ENCODE measurements at regions not wholly inside any gene's neighbourhood (a gene's known extent, or its start where the extent isn't known, plus 50 kb on each side); places are given as distances from the start of the nearest gene placed in this dataset.

DNA sequence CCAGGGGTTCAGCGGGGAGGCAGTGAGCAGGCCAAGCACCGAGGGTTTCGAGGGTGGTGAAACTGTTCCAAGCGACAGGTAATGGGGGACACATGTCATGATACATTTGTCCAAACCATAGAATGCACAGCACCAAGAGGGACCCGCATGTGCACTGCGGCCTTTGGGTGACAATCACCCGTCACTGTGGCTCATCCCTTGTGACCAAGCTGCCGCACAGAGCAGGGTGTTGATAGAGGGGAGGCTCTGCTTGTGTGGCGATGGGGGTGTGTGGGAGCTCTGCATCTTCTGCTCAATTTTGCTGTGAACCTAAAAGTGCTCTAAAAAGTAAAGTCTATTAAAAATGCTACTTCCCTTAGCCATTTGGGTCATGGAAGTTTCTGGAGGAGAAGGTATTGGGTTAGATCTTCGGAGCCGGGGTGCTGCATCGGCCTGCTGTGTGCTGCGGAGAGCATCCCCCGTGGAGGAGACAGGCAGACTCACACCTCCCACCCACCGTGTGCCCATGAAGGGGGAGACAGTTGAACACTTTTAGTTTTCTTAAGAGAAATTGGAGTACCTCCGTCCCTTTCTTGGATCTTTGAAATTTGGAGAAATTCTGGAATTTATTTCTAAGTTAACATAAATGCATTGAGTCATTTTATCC lies 280.4 kb upstream of the IRX2 start:
- DNase-seq: no peak

DNA sequence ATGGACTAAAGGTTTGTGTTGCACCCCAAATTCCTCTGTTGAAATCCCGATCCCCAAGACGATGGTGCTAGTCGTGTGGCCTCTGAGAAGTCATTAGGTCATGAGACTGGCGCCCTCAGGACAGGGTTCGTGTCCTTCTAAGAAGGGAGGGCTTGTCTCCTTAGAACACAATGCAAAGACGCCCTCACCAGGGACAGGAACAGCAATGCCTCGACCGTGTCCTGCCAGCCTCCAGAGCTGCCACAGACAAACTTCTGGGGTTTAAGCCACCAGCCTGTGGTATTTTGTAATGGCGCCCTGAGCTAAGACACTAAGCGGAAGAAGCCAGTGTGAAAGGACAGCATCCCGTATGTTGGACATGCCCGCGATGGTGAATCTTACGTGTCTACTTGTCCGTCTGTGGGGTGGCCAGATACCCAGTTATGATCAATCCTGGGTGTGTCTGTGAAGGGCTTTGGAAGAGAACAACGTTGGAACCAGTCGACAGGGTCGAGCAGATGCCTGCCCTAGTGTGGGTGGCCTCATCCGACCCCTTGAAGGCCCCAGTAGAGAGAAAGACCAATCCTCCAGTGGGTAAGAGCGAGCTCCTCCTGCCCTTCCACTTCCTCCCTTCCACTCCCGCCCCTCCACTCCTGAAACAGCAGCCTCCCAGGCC lies 279.2 kb upstream of the IRX2 start:
- DNase-seq: no peak

DNA sequence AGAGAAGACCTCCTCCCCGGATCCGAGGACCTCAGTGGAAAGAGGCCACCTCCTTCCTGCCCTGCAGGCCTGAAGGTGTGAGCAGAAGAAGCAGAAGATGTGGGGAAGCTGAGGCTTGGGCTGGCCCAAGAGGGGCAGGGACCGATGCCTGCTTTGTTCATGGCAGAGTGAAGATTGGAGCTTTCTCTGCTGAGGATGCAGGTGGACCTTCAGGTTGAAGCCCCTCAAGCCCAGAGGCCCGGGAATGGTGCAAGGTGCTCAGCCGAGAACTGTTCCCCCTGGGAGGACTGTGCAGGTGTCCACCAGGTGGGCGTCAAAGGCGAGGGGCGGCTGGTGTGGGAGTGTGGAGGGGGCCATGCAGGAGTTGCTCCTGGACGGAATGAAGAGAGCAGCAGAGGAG lies 277.9 kb upstream of the IRX2 start:
- DNase-seq: no peak

DNA sequence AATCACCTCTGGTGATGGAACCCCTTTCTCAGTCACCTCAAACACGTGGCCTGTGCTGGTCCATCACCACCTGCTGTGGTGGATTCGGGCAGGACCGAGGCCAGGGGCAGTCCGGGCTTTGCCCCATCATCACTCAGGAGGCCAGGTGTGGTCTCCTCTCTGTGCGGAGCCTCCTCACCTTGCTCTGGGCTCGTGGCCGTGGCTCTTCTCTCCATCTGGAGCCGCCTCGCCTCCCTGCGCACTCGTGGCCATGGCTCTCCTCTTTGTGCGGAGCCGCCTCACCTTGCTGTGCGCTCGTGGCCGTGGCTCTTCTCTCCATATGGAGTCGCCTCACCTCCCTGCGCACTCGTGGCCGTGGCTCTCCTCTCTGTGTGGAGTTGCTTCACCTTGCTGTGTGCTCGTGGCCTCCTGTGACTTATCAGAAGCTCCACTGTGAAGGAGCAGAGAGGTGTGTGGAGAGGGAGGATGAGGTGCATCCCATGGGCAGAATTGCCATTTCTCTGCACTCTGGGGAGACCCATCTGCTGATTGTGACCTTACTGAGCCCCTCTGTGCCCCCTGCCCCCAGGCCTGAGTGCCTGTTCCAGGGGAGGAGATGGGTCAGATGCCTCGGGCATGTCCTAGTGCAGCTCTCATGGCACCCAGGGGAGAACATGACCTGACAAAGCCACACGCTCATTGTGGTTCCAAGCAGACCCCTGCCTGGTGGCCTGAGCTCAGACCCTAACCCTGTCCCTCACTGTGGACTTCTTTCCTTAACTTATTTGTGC lies 276.6 kb upstream of the IRX2 start:
- DNase-seq: no peak

DNA sequence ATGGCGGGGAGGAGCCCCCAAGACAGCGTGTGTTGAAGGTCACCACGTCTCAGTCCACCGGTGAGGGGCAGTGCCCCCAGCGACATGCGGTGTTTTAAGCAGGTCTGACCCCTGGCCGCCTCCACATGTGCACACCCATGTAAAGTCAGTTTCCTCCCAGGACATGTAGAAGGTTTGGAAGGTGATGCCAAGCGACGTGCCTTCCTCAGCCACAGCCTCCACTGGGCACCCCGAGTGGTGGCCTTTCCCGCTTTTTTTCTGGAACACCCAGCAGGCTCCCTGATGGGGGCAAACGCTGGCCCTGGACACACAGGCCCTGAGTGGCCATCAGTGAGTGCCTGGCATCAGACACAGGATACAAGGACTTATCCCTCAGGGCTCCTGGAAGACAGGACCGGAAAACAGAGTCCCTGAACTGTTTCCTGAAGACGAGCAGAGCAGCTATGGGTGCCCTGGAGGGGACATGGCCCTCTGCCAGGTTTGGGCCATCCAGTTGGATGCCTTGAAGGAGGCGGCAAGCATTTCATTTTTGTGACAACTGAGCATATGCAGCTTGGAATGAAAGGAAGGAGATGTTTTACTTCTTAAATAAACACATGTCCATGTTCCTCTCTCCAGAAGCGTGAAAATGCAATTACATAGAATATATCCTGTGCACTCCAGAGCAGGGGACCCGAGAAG lies 275.8 kb upstream of the IRX2 start:
- no peak for DNase-seq

DNA sequence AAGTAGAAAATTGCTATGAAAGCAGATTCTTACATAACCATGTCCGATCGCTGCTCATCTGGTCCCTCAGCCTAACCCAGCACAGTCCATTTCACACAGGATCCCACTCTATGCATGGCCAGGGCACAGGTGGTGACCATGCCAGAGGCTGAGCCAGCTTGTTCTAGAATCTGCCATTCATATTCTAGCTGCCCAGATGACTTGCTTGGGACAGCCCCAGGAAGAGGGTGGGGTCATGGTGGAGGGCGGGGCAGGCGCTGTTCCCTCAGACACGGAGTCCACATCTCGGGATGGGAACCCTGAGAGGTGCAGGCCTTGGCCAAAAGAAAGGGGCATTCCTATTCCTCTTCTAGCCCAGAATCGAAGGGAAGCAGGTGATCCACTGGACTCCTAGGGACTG lies 275.2 kb upstream of the IRX2 start:
- no peak for DNase-seq

DNA sequence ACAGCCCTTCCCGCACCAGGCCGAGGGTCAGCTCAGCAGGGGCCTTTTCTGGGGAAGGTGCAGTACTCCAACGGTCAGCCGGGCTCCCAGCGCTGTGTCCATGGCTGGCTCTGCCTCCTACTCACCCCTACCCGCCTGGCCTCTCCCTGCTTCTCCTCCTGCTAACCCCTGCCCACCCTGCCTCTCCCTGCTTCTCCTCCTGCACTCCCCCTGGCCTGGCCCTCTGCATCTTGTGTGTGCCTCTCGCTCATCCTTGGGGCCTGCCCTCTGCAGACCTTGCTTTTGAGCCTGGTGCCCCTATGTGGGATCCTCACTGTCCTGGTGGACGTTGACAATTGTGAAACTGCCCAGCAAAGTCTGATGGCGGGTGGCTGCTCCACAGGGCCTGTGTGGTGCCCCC lies 274.6 kb upstream of the IRX2 start:
- DNase-seq: no peak

DNA sequence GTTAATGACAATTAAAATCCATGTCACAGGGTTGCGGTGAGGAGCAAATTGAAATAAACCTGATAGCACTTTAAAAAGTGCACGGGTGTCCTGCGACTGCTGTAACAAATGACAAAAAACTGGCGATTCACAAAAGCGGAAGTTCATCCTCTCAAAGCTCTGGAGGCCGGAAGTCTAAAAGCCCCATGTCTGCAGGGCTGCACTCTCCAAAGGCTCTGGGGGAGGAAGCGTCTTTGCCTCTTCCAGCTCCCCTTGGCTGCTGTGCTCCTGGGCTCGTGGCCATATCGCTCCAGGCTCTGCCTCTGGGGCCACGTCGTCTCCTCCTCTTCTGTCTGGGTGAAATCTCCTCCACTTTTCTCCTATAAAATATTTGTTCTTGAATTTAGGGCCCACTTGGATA lies 273.9 kb upstream of the IRX2 start:
- DNase-seq: no peak

DNA sequence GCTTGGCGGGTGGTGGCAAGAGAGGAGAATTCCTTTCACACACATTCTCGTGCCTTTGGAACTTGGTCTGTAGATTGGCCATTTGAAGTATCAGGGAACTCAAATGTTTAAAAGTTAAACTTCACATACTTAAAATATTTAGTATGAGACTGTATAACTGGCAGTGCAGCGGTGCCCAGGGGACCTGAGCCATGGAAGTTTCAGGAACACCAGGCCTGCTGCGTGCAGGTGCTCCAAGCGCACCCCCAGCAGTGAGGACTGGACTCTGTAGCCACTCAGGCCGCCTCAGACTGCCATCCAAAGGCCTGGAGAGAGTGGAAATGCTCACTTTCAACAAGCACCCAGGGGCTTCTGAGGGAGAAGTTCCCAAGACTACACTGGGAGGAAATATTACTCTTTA lies 273.5 kb upstream of the IRX2 start:
- DNase-seq: no peak

DNA sequence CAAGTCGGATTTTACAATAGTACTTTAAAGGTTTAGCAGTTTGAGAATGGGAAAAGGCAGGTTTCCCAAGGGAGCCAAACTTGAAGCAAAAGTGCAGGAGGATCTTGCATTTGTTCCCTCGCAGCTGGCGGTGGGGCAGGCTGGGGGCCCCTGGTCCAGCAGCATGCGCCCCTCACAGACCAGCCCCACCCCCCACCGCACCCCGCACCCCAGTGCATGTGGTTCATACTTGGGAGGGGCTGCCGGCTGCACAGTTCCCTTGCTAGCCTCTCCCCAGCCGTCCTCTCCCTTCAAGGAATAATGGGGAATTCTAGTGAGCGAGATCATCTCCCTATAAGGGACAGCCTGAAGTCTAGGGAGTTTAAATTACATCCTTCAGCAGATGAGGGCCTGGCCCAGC lies 273.1 kb upstream of the IRX2 start:
- no peak for DNase-seq

DNA sequence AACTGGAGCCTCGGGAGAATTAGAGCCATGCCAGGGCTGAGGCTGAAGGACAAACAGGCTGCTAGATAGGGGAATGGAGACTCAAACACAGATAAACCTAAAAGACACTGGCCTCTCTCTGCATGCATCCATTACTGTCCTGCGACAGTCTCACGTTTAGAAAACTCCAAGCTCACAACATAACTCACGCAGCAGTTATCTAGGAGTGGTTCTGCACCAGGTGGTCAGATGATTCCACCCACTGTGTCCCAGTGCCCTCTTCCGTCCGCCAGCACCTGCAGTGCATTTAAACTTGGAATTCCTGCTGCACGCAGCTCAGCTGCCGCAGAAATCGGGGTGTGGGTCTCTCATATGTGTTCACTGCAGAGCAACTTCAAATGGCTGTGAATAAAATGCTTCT lies 272.6 kb upstream of the IRX2 start:
- DNase-seq: no peak

DNA sequence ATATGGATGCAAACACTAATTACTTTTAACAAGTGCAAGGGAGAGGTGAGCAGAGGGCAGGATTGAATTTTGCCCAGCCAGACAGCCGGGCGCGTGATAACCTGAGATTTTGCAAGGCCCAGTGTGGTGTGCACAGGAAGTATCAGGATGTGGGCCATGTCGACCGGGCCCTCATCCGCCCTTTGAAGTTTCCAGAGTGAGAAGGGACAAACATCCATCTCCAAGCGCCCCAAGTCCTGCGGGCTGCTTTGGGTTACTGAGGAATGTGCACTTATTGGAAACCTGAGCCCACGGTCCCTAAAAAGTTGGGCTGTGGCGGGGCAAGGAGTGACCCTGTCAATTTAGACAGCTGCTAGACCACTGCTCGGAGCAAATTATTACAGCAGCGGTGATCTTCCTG lies 272.2 kb upstream of the IRX2 start:
- DNase-seq: no peak

DNA sequence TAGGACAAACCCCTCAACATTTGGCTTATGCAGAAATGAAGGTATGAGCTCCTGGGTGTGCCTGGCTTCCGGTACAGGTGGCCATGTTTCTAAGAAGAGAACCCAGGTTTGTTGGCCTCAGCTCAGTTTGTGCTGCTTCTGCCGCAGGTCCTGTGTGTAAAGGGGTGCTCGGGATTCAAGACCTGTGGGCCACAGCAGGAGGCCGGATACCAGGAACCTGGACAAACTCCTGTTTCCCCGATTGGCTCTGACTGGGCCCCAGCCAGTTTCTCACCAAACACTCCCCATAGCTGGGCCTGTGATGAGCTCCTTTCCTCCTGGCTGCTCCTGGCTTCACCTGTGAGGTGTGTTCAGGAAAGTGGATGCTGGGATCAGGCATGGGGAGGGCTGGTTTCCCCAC lies 271.2 kb upstream of the IRX2 start:
- DNase-seq: no peak

DNA sequence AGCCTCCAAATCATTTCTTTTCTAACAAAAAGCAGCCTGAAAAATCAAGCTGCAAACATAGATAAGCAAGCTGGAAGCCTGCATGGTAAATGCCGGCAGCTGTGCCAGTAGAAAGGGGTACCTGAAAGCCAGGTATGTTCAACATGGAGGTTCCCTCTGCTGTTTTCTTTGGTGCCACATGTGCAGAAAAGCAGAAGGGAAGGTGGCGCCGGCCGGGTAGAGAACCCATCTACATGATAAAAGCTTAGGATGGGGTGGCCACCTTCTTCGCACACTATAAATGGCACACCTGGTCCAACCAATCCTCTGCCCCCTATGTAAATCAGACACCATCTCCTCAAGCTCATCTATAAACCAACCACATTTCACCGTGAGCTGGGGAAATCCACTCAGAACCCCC lies 268.9 kb upstream of the IRX2 start:
- no peak for DNase-seq

DNA sequence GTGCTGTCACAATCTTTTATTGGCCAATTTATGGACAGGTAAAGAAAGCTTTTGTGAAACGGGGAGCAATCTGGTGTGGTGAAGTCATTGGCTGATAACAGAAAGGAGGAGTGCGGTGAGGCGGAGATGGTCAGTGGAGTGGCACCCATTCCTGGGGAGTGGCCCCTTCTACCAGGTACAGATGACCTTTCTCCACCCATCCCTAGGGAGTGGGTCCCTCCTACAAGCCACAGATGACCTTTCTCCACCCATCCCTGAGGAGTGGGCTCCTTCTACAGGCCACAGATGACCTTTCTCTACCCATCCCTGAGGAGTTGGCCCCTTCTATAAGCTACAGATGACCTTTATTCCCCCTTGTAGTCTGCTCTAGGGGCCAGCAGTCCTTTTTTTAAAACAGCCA lies 267.6 kb upstream of the IRX2 start:
- DNase-seq: no peak

DNA sequence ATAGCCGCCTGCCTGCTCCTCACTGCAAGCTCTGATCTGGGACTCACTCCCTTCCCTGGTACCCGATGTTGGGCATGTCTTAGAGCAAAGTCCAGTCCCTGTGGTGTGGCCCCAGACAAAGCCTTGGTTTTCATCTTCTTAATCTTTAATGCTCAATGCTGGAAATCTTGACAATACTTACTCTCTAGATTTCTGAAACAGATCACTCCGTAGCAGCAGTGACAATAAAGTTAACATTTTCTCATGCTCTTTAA lies 260.2 kb upstream of the IRX2 start:
- DNase-seq: no peak

DNA sequence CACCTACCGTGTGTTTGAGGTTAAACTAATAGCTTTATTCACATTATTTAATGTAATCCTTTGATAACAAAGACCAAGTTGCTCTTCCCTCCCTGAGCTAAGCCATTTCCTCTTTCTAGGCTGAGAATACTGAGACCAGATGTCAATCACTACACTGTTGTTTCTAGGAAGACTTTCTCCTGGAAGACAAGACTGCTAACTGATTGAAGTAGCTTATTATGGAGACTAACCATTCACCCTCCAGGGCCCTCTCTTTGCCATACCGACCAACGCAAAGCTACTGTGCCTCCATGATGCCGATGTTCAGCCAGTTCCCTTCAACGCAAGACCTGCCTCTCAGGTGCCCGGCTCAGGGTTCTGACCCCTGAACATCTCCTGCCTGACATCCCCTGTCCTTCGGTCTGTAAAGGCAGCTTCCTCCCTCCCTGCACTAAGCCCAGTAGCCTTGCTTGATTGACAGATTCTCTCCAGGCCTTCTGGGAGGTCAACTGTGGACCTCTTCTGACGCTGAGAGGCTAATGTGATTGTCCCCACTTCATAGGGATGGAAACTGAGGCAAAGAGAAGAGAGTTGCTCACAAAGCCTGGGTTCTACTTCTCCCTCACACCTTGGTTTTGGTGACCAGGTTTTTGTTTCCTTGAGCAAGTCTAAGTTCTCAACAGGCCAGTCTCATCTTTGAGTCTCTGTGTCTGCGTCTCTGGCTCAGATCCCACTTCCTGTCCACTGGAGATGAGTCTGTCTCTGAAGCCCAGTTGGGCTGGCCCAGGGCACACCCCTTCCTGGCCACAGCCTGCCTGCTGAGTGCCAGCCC lies 259.7 kb upstream of the IRX2 start:
- no peak for DNase-seq

DNA sequence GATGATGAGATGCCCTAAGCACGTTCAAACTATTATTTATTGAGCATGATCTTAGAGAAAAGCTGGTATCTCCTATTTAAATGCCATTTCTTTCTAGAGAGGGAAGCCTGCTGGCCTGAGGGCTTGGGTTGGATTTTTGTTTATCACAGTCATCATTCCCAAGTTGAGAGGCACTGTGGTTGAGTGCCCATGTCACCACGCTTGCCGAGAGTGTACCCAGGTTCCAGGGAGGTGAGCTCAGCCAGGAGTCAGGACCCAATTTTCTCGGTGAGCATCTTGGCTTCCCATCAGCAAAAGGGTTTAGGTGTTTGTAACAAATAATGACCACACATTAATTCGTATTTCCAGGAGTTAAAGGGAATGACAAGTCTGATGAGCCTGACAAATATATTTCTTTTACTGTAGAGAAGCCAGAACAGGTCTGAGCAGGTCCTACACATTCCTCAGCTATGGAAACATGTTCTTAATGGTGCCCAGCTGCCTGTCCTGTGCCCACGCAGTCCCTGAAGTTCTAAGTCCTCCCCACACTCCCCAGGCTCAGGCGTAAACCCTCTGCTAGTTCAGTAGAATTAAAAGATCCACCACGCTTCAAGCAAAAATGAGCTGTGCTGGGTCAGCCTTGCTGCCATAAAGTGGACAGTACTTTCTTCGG lies 258.9 kb upstream of the IRX2 start:
- DNase-seq: no peak

DNA sequence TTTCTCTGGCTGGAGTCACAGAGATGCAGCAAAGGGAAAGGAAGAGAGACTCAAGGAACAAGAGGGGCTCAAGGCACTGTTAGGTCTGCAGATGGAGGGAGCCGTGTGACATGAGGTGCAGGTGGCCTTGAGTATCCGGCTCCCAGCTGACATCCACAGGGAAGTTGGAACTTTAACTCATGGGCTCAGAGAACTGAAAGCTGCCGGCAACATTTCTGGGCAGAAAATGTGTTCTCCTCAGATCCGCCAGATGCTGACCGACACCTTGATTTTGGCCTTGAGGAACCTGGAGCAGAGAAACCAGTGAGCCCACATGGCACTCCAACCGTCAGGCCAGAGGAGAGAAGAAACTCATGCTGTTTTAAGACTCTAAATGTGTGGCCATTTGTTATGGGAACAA lies 258.1 kb upstream of the IRX2 start:
- no peak for DNase-seq

DNA sequence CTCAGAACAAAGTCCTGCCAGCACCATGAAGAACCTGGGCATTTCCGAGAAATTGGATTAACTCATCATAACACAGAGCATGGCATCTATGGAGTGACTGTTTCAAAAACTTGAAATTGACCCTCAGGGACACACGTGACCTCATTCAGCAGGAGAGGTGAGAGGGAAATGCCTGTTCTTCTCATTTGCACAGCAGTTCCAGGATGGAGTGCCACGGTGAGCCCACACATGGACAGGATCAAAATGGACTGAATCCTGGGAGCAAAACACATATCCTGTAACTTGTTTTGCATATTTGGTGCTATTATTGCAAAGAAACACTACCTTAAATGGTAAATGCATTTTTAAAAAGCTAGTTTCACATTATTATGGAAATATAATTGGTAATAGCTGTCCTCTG lies 256.1 kb upstream of the IRX2 start:
- no peak for DNase-seq

DNA sequence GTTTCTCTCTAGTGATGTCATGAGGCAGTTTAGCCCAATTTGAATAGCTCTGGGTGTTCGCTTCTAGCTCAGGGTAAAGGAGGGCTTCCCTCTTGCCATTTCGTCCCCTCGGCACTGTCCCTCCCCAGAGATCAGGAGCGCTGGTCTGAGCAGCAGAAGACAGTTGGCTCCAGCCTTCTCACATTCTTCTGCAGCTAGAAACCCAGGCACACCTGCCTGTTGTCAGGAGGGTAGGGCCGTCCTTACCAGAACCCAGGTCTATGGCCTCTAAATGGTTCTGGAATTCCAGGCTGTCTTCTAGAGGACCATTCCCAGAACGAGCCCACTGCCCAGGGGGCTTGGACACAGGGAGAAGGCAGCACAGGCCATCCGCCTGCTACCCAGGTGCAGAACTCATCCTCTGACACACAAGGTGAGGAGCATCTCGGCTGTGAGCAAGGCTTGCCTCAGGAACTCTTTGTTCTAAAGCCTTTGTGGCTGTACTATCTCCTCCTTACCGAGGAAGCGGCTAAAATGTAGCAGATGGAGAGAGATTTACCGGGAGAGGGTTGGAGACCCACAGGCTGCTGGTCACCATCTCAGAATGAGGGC lies 255.6 kb upstream of the IRX2 start:
- DNase-seq: no peak

DNA sequence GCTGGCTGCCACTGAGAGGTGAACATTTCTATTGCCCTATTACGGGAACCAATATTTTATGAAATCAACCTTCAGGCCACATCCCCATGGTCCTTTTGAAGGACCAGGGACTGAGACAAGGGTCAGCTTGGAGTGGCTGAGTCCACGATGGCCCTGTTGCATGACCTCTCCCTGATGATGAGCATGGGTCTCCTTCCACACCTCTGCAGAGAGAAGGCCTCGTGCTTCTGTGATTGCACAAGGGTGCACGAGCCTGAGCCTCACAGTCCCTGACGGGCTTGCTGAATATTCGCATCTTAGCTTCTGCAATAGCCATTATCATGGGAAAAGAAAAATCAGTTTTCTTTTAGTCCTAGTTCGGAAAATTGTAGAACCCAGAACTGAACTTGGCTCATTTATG lies 255.0 kb upstream of the IRX2 start:
- no peak for DNase-seq

Data from fibroblast of skin of right biceps (primary cell).